ENCODE measurements at regions not wholly inside any gene's neighbourhood (a gene's known extent, or its start where the extent isn't known, plus 50 kb on each side); places are given as distances from the start of the nearest gene placed in this dataset.
A peak's percentile ranks its signal among the peaks of the same experiment; 100 is the strongest.

DNA sequence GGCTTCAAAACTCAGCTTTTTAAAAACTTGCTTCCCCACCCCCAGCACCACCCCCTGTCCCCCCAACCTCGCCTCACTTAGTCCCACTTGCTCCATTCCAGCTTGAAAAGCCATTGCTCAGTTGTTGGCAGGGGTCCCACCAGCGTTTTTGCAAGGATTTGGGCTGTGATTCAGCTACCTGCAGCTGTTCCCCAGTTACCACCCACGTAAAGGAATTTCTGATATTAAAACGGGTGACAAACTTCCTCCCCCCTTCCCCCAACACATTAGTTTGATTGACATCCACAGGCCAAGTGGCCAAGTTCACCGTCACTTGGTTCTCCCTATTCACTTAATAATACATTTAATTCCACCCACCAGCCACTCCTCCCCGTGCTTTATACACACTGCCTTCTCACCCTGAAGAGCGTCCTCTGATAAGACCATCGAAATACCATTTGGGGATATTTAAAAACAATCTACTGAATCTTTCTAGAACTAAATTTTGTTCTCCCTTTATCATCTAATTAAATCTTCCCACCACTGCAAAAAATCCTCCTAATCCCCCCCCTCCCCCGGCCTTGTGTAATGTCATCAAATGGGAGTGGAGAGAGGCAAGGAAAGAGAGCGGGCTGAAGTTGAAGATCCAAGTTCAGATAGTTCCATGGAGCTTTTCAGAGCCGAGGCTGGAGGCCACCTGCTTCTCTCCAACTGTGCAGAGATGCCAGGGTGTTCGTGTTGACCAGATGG lies 55.1 kb downstream of the SOX9 start:
- Histone ChIP-seq H3K27ac (peak overlapping the region in 1 of 2 experiments; percentile 45; a peak in 1 of 6 replicates), H3K4me2 (no peak overlapping the region), H3K4me1 (peaks cover 2% of the 10 kb centered on the region; the same call in 1 of the 3 replicates), H3K4me3 (no peak overlapping the region), H3K9me3 (no peaks in the 10 kb centered on the region)
- ATAC-seq, result no peak
- ChIA-PET POLR2A (no interaction called here), CTCF (interaction anchor here (0.6 to 1.5 kb wide), 2 partner anchors 364 to 943 kb away, joined by 3 read pairs; no protein-coding TSS in a partner anchor)
- no peak for FAIRE-seq
- DNase-seq (ENCODE audit: low read depth in 1 of 2, low spot score in 1 of 2), result no peak
- 69% methylated on average over 12 of the region's 12 CpGs for WGBS (ENCODE audit: missing lambda C conversion rate)
- TF ChIP-seq CHD4 (IDR thresholded peaks at IDR 0.05; ENCODE audit: borderline replicate concordance), result no peak
- TF ChIP-seq EHMT2 (IDR thresholded peaks at IDR 0.05; ENCODE audit: low read depth), result no peak
- TF ChIP-seq KDM1A (IDR thresholded peaks at IDR 0.05; ENCODE audit: low read depth), result no peak
- TF ChIP-seq CBX2 (IDR thresholded peaks at IDR 0.05; ENCODE audit: borderline replicate concordance, low read depth), result no peak
- TF ChIP-seq, protein P1, sequence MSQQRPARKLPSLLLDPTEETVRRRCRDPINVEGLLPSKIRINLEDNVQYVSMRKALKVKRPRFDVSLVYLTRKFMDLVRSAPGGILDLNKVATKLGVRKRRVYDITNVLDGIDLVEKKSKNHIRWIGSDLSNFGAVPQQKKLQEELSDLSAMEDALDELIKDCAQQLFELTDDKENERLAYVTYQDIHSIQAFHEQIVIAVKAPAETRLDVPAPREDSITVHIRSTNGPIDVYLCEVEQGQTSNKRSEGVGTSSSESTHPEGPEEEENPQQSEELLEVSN (IDR thresholded peaks at IDR 0.05; ENCODE audit: borderline replicate concordance, low read depth), result no peak

DNA sequence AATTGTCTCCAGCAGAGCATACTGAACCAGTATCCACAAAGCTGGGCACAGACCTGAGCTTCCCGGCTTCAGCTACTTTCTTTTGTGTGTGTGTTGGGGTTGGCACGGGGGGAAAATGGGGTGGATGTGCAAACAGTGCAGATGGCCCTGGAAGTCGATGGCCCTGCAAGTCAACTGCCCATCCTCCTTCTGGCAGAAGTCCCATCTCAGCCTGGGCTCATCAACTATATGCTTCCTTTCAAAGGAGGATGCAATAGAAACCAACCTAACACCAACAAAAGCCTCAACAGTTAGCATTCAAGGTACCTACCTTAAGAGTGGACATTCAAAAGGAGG lies 55.7 kb downstream of the SOX9 start:
- no peaks in the 10 kb centered on the region for H3K9me3 ChIP-seq
- no peak for FAIRE-seq
- no peak for DNase-seq (ENCODE audit: low read depth in 1 of 2, low spot score in 1 of 2)
- ChIA-PET CTCF (interaction anchor here (0.6 to 1.5 kb wide), 2 partner anchors 364 to 942 kb away, joined by 3 read pairs; no protein-coding TSS in a partner anchor), POLR2A (no interaction called here)
- peaks cover 2% of the 10 kb centered on the region; the same call in 1 of the 3 replicates for H3K4me1 ChIP-seq
- no peak overlapping the region for H3K4me2 ChIP-seq
- no peak overlapping the region for H3K4me3 ChIP-seq
- ATAC-seq, result no peak
- H3K27ac ChIP-seq, result no peak overlapping the region
- WGBS (ENCODE audit: missing lambda C conversion rate), result 45% methylated on average over 3 of the region's 3 CpGs
- TF ChIP-seq FOSL2 (IDR thresholded peaks at IDR 0.05) (no peak), FOSL2 (CRISPR knock-in tag; IDR thresholded peaks at IDR 0.05) (no peak), FOSB (CRISPR knock-in tag; IDR thresholded peaks at IDR 0.05) (no peak), JUNB (IDR thresholded peaks at IDR 0.05) (no peak), BHLHE40 (IDR thresholded peaks at IDR 0.05; ENCODE audit: low read depth, low read length) (no peak), ZSCAN20 (CRISPR knock-in tag; IDR thresholded peaks at IDR 0.05) (no peak)

DNA sequence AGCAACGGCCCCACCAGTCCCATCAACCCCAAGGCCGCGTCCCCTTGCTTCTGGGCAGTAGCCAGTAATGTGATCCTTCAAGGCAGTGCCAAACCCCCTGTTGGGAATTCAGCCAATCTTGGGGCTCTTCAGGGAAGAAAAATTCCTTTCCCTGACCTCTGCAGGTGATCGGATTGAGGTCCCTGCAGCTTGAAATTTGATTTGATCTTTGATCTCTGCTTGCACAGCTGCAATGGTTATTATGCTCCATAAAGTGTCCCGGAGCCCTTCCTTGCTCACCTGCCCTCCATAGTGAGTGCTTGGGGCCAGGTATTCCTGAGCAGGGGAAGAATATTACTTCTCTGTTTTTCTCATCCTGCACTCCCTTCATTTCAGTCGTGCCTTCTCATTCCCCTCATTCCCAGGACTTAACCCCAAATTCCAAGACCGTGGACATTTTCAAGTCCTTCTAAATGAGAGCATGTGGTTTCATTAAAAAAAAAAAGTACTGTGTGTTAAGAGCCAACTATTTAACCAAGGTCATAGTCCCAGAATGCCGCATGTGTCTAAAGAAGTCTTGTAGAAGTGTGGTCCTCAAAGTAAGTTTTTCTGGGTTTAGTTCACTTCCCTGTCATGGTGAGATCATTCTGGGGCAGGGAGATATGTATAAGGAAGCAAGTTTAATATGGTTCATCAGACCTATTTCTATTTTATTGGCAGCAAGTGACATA lies 56.3 kb downstream of the SOX9 start:
- no peak for DNase-seq (ENCODE audit: low read depth in 1 of 2, low spot score in 1 of 2)
- ChIA-PET POLR2A (no interaction called here), CTCF (interaction anchor here (1.5 kb wide), 1 partner anchor 363 kb away, joined by 3 read pairs; no protein-coding TSS in a partner anchor)
- no peak overlapping the region for H3K27ac ChIP-seq
- TF ChIP-seq ZFP36 (IDR thresholded peaks at IDR 0.05; ENCODE audit: borderline replicate concordance, partially characterized antibody) (no peak), FOXS1 (CRISPR knock-in tag; IDR thresholded peaks at IDR 0.05) (no peak), RNF2 (IDR thresholded peaks at IDR 0.05; ENCODE audit: borderline replicate concordance, low read depth) (no peak), FOSL2 (IDR thresholded peaks at IDR 0.05) (no peak), FOSL2 (CRISPR knock-in tag; IDR thresholded peaks at IDR 0.05) (no peak), ESRRA (IDR thresholded peaks at IDR 0.05; ENCODE audit: borderline replicate concordance, low read length) (no peak), CEBPB (IDR thresholded peaks at IDR 0.05) (no peak), RFX5 (IDR thresholded peaks at IDR 0.05) (no peak), CHD4 (IDR thresholded peaks at IDR 0.05; ENCODE audit: borderline replicate concordance) (no peak), MYC (IDR thresholded peaks at IDR 0.05; ENCODE audit: borderline replicate concordance, low read length) (no peak), EP300 (IDR thresholded peaks at IDR 0.05) (no peak), MAFK (IDR thresholded peaks at IDR 0.05; ENCODE audit: partially characterized antibody) (no peak), HOXB13 (CRISPR knock-in tag; IDR thresholded peaks at IDR 0.05; ENCODE audit: low read depth) (no peak), ZSCAN20 (CRISPR knock-in tag; IDR thresholded peaks at IDR 0.05) (no peak)
- TF ChIP-seq, protein P2, sequence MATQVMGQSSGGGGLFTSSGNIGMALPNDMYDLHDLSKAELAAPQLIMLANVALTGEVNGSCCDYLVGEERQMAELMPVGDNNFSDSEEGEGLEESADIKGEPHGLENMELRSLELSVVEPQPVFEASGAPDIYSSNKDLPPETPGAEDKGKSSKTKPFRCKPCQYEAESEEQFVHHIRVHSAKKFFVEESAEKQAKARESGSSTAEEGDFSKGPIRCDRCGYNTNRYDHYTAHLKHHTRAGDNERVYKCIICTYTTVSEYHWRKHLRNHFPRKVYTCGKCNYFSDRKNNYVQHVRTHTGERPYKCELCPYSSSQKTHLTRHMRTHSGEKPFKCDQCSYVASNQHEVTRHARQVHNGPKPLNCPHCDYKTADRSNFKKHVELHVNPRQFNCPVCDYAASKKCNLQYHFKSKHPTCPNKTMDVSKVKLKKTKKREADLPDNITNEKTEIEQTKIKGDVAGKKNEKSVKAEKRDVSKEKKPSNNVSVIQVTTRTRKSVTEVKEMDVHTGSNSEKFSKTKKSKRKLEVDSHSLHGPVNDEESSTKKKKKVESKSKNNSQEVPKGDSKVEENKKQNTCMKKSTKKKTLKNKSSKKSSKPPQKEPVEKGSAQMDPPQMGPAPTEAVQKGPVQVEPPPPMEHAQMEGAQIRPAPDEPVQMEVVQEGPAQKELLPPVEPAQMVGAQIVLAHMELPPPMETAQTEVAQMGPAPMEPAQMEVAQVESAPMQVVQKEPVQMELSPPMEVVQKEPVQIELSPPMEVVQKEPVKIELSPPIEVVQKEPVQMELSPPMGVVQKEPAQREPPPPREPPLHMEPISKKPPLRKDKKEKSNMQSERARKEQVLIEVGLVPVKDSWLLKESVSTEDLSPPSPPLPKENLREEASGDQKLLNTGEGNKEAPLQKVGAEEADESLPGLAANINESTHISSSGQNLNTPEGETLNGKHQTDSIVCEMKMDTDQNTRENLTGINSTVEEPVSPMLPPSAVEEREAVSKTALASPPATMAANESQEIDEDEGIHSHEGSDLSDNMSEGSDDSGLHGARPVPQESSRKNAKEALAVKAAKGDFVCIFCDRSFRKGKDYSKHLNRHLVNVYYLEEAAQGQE (IDR thresholded peaks at IDR 0.05), result no peak
- TF ChIP-seq, protein P3, sequence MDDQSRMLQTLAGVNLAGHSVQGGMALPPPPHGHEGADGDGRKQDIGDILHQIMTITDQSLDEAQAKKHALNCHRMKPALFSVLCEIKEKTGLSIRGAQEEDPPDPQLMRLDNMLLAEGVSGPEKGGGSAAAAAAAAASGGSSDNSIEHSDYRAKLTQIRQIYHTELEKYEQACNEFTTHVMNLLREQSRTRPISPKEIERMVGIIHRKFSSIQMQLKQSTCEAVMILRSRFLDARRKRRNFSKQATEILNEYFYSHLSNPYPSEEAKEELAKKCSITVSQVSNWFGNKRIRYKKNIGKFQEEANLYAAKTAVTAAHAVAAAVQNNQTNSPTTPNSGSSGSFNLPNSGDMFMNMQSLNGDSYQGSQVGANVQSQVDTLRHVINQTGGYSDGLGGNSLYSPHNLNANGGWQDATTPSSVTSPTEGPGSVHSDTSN (IDR thresholded peaks at IDR 0.05), result no peak
- H3K9me3 ChIP-seq, result no peaks in the 10 kb centered on the region
- no peak for FAIRE-seq
- no peak for ATAC-seq
- no peak overlapping the region for H3K4me2 ChIP-seq
- peaks cover 4% of the 10 kb centered on the region for H3K4me1 ChIP-seq
- 78% methylated on average over 8 of the region's 8 CpGs for WGBS (ENCODE audit: missing lambda C conversion rate)
- H3K4me3 ChIP-seq, result no peak overlapping the region
